GM18861 (cell line): ENCODE measurements at regions not wholly inside any gene's neighbourhood (a gene's known extent, or its start where the extent isn't known, plus 50 kb on each side); places are given as distances from the start of the nearest gene placed in this dataset.

ENCODE experiments used
- ATAC-seq: cut with Tn5 transposase; IDR thresholded peaks from one replicate; pipeline ENCODE4 v1.9.1; 2021; ENCODE audit not compliant: unreplicated experiment

GRCh38 chr17:45679426-45679825 lies 104.7 kb upstream of the CRHR1 start:
- no peak for ATAC-seq

GRCh38 chr17:45680360-45680759 lies 103.8 kb upstream of the CRHR1 start:
- ATAC-seq: no peak

GRCh38 chr17:45681706-45682105 lies 102.4 kb upstream of the CRHR1 start:
- ATAC-seq: no peak

- ATAC-seq: no peak
Measured at GRCh38 chr17:45686250-45686649, 97.9 kb upstream of the CRHR1 start.

DNA sequence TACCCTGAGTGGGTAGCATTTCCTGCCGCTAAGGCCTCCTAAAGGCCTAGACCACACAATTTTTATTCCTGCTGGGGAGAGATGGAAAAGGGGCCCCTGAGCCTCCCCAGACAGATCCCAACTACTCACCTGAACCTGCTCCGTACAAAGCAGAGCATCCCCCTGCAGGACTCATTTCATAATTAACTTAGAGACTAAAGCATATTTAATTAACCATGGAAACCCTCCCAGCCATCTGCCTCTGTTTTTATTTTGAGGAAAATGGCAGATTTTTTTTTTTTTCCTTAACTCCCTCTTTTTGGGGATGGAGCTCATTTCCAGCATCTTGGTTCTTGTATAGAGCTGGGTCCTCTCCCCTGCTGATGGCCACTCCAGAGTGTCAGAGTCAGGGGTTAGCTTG lies 96.5 kb upstream of the CRHR1 start:
- ATAC-seq: no peak

DNA sequence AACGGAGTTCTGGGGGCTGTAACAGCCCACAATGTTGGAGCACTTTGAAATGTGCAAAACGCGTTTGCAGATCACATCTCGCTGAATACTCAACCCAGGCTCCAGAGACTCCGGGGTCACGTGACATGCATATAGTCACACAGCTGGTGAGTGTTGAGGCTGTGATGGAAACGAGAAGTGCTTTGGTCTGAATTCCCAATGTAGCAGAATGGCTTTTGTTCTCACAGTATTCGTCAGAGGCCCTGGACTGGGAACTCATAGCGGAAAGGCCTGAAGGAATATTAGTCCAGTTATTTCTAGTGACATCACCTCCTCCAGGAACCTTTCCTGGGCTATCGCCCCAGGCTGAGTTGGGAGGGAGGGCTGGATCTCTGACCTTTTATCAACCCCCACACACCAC lies 95.8 kb upstream of the CRHR1 start:
- no peak for ATAC-seq

DNA sequence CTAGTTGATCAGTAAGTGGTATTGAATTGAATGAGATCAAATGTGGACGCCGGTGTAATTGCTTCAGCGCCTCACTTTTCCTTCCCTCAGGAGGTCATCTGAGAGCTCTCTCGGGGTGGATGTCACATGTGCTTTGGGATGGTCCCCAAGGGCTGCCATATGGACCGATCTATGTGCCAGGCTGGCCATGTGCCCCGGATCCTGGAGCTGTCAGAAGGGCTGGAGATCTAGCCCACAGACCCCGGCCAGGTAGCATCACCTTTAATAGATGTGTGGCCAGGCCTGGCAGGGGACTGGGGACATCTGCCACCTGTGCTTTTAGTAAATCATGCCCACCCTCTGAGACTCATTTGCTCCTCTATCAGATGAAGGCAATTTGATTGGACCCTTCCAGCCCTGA lies 95.3 kb upstream of the CRHR1 start:
- no peak for ATAC-seq

DNA sequence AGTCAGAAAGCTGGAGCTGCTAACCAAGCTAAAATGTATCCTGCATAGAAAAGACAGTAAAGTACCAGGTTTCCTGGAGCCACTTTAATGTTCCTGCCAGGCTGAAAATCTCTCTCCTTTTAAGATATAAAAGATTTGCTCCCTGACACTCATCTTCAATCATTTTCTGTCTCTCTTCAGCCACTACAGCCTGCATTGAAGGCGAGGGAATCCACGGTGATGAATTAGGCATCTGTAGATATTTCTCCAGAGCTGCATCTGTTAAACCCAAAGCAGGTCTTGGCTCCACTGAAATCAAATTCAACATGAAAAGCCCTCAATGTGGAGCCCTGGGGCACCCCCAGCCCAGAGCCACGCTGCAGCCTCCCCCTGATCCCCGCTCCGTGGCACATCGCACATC lies 94.7 kb upstream of the CRHR1 start:
- no peak for ATAC-seq

DNA sequence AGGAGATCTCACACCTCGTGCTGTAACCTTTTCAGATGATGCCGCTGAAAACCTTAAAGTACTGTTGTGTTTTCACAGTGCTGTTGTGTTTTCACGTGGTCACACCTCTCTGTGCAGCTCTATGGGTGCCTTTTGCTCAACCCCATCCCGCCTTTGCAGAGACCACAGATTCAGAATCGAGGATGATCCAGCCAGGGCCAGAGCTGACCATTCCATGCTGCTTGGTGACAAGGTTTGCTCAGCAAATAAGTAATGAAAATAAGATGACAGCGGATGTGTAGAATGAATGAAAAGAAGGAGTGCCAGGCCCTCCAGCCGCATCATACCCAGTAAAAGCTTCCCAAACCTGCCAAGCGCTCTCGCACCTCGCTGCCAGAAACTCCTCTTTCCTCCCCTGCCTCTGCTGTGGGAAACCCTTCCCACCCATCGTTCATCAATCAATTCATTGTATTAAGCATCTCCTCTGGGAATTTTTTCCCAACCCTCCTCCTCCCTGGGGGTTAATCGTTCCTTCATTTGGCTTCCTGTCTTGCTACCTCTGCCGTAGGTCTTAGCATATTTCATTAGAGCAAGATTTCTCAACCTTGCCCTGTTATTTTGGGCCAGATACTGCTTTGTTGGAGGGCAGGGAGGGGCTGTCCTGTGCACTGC lies 93.4 kb upstream of the CRHR1 start:
- no peak for ATAC-seq

DNA sequence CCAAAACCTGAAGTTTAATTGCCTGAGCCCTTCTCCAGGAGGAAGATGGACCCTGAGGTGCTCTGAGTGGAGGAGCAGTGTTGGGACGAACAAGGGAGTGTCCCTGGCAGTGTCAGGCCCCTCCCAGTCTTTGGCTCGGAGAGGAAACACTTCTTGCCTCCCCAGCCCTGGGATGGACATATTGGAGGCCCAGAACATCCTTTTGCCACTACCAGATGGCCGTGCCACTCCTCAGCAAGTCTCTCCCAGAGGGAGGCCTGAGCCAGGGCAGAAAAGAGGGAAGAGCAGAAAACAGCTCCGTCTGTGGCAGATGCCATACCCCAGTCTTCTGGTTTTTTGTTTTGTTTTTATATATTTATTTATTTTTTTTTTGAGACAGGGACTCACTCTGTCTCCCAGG lies 91.5 kb upstream of the CRHR1 start:
- no peak for ATAC-seq

DNA sequence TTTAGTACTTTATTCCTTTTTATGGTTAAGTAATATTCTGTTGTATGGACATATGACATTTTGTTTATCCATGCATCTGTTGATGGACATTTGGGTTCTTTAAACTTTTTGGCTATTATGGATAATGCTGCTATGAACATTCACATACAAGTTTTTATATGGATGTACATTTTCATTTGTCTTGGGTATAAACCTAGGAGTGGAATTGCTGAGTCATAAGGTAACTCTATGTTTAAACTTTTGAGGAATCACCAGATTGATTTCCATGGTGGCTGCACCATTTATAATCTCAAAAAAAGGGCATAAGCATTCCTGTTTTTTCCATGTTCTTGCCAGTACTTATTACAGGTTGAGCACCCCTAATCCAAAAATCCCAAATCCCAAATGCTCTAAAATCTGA lies 90.3 kb upstream of the CRHR1 start:
- no peak for ATAC-seq

DNA sequence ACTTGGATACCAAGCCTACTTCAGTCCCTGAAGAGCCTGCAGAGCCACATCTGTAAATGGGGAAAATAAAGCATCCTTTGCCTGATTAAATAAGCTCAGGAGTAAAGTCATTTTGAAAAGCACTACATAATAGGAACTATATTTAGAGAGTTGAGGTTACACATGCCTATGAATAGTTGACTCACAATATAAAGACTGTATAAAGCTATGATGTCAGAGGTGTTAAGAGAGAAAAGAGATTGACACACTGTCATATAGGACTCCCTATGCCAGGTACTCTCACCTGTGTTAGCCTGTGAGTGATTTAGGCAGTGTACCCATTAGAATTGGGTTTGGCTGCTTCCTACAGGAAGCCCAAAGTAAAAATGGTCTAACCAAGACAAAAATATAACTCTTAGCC lies 87.7 kb upstream of the CRHR1 start:
- no peak for ATAC-seq

DNA sequence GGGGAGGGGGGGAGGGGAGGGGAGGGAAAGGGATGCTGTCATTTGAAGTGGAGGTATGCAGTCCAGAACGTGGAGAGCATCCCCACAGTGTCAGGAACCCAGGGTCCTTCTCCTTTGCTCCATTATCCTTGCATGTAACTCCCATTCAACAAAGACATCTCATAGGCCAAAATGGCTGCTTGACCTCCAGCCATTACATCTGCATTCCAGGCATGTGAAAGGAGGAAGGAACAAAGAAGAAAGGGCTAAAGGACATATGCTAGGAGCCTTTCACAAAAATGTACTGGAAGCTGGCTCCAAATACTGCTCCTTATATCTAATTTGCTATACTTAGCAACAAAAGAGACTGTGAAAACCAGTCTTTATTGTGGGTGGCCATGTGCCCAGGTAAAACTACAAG lies 87.0 kb upstream of the CRHR1 start:
- no peak for ATAC-seq

DNA sequence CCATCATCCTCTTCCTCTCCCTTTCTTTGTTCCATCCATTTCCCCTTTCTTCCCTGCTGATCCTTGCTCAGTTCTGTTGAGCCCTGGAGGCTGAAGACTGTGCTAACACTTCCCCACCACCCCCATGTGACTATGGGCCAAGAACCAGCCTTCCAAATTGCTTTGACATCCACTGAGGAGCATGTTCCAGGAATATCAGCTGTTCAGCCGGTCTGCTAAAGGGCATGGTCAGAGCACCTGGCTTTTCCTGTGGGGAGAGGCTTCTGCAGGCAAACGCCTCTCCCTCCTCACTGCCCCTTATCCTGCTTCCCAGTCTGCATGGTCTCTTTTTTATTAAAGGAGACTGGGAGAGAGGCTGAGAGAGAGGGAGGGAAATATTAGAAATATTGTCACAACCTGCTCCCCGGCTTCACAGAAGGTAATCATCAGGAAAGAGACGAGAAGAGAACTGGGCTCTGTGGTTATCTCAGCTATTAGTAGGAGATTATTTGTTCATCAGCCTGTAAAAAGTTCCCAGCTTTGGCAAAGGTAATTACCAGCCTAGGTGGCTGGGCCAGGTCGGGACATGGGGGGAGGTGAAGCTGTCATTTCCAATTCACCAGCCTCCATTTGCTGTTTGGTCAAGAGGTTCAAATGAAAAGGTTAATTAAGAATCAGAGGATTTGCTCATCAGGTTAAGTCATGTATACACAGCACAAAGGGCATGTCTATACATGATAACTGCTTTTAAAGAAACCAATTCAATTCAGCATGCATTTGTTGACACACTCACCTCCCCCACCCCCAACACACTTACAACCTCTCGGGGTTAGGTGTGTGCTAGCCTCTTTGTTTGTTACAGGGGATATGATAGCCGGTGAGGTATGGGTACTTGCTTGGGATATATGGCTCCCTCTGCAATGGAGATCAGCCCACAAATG lies 83.7 kb upstream of the CRHR1 start:
- no peak for ATAC-seq

DNA sequence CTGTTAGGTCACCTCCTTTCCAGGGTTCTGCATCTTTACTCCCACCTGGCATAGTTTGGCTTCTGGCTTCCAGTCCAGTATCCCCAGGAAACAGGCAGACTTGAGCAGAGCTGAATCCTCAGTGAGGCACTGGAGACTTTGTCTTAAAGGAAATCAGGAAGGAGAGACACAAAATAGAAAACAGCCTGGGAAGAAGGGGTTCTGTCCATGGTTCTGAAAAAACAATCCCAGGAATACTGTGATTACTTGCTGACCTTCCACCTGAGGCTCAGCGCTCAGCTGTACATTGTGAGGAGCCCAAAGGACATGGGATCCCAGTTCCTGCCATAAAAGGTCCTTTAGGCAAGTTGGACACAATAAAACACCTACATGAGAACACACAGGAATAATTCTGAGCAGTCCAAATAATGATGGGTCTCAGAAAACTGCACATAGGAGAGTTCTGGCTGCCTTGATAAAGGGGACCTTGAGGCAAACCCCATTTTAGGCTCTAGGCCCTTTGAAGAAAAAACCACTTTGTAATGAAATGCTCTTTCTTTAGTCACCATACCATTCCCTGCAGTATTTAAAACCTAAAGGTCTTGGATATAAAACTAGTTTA lies 81.4 kb upstream of the CRHR1 start:
- ATAC-seq: no peak

- ATAC-seq: no peak
Measured at GRCh38 chr17:45703348-45703747, 80.8 kb upstream of the CRHR1 start.

- no peak for ATAC-seq
Measured at GRCh38 chr17:45703806-45704205, 80.3 kb upstream of the CRHR1 start.

GRCh38 chr17:45704251-45704650 lies 79.9 kb upstream of the CRHR1 start:
- ATAC-seq: no peak

DNA sequence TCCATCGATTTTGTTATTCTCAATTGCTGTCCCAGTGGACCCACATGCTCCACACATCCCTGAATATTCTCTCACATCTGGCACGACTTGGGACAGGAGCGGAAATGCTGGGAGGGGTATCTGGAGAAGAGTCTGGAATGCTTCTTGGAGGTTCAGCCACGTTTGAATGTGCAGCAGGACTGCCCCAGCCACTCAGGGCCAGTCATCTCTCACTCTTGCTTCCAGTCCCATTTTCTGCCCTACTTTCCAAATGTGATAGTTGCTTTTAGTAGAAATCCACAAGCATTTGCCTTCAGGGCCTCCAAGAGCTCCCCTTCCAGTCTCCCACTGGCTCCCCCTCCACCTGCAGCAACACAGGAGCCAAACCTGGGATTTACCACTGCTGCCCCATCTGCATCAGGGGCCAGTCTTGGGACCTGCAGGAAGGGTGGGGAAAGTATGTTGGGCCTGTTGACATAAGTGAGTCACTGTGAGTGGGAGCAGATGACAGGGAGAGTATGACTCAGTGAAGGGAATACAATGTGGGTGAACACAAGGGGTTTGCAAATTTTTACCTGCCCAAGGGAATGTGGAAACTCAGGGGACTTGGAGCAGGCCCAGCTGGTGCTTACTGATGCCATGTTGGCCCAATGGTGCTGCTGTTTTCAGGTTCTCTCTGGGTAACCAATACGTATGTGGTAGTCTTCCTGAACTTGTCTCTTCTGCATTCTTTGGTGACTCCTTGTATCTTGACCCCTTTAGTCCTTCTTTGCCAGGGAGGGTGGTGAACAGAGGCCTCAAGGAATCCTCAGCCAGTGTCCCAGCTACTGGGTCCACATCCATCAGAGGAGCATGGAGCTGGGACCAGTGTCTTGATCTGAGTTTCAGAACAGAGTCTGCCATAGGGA lies 78.8 kb upstream of the CRHR1 start:
- ATAC-seq: no peak

GRCh38 chr17:45706033-45706432 lies 78.1 kb upstream of the CRHR1 start:
- no peak for ATAC-seq

DNA sequence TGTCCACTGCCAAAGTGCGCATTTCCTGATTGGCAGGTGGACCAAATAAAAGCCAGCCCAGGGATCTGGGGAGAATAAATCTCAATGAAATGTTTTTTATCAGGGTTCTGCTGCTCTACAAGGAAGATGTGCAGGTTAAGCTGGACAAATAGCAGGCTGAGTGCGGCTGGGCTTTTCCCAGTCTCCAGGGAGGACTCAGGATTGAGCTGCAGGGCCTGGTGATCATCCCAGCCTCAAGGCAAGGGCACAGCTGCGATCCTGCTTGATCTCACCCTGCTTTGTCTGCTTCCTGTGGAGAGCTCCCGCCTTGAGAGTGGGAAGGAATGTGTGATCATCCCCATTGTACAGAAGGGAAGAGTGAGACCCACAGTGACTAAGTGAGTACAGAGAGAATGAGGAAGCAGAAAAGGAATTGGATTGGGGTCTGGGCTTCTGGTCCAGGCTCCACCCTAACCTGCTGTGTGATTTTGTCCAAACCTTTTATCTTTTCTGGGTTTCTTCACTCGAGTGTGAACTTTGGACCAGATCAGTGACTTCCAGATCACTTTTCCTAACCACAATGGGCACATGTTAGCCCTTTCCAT lies 75.3 kb upstream of the CRHR1 start:
- ATAC-seq: no peak
